SK-N-SH (cell line): ENCODE measurements at regions not wholly inside any gene's neighbourhood (a gene's known extent, or its start where the extent isn't known, plus 50 kb on each side); places are given as distances from the start of the nearest gene placed in this dataset.

ENCODE experiments used
- CTCF ChIA-PET: fragments of 300-600, 350-600 bp; formaldehyde crosslinking; extraction: SDS; loops from one replicate; lab custom pipeline; 2021; lab: Yijun Ruan, JAX
- POLR2A ChIA-PET: fragments of 350-600 bp; sonication (Branson Sonifier 250); formaldehyde crosslinking; extraction: SDS; loops from one replicate; lab custom pipeline; 2020; ENCODE audit warnings: antibody characterized with exemption, inconsistent platforms; lab: Yijun Ruan, JAX
- DNase-seq: peaks from one replicate; pipeline ENCODE4 v3.0.0; 2012
- H2AFZ ChIP-seq: fragments of 200-600 bp; sonication (generic); 2 replicates; pipeline ENCODE4 v1.8.1; 2016; ENCODE audit warnings: antibody characterized with exemption, mild to moderate bottlenecking, low read depth
- H3F3A ChIP-seq: fragments of 200-600 bp; sonication (generic); replicated peaks from 2 replicates; pipeline ENCODE3; 2016; ENCODE audit warnings: antibody characterized with exemption, mild to moderate bottlenecking; ENCODE audit not compliant: insufficient read depth
- H3K27ac ChIP-seq, 2 experiments: fragments of 200-500 bp in 1 of 2; fragments of 200-600 bp in 1 of 2; sonication (Bioruptor generic) in 1 of 2; sonication (generic), shearing (Covaris generic) in 1 of 2; 2 replicates each; pipeline versions ENCODE4 v1.5.1 to v1.6.1; 2014 to 2016; ENCODE audit warnings: low read depth in 2 of 2, inconsistent platforms in 1 of 2, low read length in 1 of 2, mild to moderate bottlenecking in 1 of 2, mixed read lengths in 1 of 2
- H3K27me3 ChIP-seq: fragments of 200-600 bp; sonication (generic), shearing (Covaris generic); 2 replicates; pipeline ENCODE4 v1.6.1; 2016; ENCODE audit warnings: mixed run types; ENCODE audit not compliant: insufficient read depth
- H3K36me3 ChIP-seq, 2 experiments: fragments of 200-500 bp in 1 of 2; fragments of 200-600 bp in 1 of 2; sonication (Bioruptor generic) in 1 of 2; sonication (generic) in 1 of 2; replicated peaks in 1 of 2; 2 replicates each; pipeline versions ENCODE3 to v1.5.1; 2014 to 2016; ENCODE audit warnings: low read length in 1 of 2, mild to moderate bottlenecking in 1 of 2; ENCODE audit not compliant: insufficient read depth in 2 of 2, control insufficient read depth in 1 of 2
- H3K4me1 ChIP-seq, 2 experiments: fragments of 200-500 bp in 1 of 2; fragments of 200-600 bp in 1 of 2; sonication (Bioruptor generic) in 1 of 2; sonication (generic), shearing (Covaris generic) in 1 of 2; 2 replicates each; pipeline versions ENCODE4 v1.5.1 to v1.6.1; 2014 to 2016; ENCODE audit warnings: low read depth in 1 of 2, low read length in 1 of 2, mixed run types in 1 of 2; ENCODE audit not compliant: insufficient read depth in 2 of 2, control insufficient read depth in 1 of 2
- H3K4me2 ChIP-seq: fragments of 200-600 bp; sonication (generic), shearing (Covaris generic); 2 replicates; pipeline ENCODE4 v1.6.1; 2017; ENCODE audit warnings: mixed run types
- H3K4me3 ChIP-seq, 2 experiments: fragments of 200-500 bp in 1 of 2; fragments of 200-600 bp in 1 of 2; sonication (Bioruptor generic) in 1 of 2; sonication (generic), shearing (Covaris generic) in 1 of 2; 2 replicates each; pipeline versions ENCODE4 v1.5.1 to v1.8.1; 2014 to 2016; ENCODE audit warnings: low read depth in 2 of 2, inconsistent platforms in 1 of 2, low read length in 1 of 2, mild to moderate bottlenecking in 1 of 2, mixed read lengths in 1 of 2, moderate library complexity in 1 of 2
- H3K79me2 ChIP-seq: fragments of 200-600 bp; sonication (generic); 2 replicates; pipeline ENCODE4 v1.8.1; 2017; ENCODE audit warnings: mild to moderate bottlenecking; ENCODE audit not compliant: insufficient read depth
- H3K9ac ChIP-seq: fragments of 200-600 bp; sonication (generic); 2 replicates; pipeline ENCODE4 v1.6.1; 2017; ENCODE audit warnings: mixed run types
- H3K9me2 ChIP-seq: fragments of 200-600 bp; sonication (generic); 2 replicates; pipeline ENCODE4 v1.6.1; 2017; ENCODE audit warnings: mixed run types
- H3K9me3 ChIP-seq: fragments of 200-600 bp; sonication (generic); 2 replicates; pipeline ENCODE4 v1.6.1; 2017; ENCODE audit warnings: mixed run types, mild to moderate bottlenecking, moderate library complexity
- H4K20me1 ChIP-seq: fragments of 200-600 bp; sonication (generic); 2 replicates; pipeline ENCODE4 v1.6.1; 2017; ENCODE audit warnings: mild to moderate bottlenecking, mixed run types; ENCODE audit not compliant: insufficient read depth
- CHD2 ChIP-seq: fragments of 150-350 bp; IDR thresholded peaks from 2 replicates; pipeline ENCODE4 v1.6.1; 2018; ENCODE audit warnings: low read length; ENCODE audit not compliant: partially characterized antibody
- CTCF ChIP-seq: fragments of 200-600 bp; sonication (generic); IDR thresholded peaks from 2 replicates; pipeline ENCODE4 v1.6.1; 2017; ENCODE audit warnings: antibody characterized with exemption, mild to moderate bottlenecking, moderate library complexity
- EZH2phosphoT487 ChIP-seq: fragments of 200-600 bp; sonication (generic); IDR thresholded peaks from 2 replicates; pipeline ENCODE4 v1.6.1; 2017; ENCODE audit warnings: low read depth, mixed run types, mild to moderate bottlenecking, antibody characterized with exemption, moderate library complexity, borderline replicate concordance
- FOSL2 ChIP-seq: IDR thresholded peaks from 2 replicates; pipeline ENCODE4 v1.4.0; 2012; ENCODE audit warnings: low read depth, mild to moderate bottlenecking, moderate library complexity, borderline replicate concordance
- GABPA ChIP-seq: IDR thresholded peaks from 2 replicates; pipeline ENCODE4 v1.4.0; 2012; ENCODE audit warnings: low read depth, mild to moderate bottlenecking
- MEF2A ChIP-seq: IDR thresholded peaks from 2 replicates; pipeline ENCODE4 v1.4.0; 2012; ENCODE audit warnings: low read depth, borderline replicate concordance
- MXI1 ChIP-seq: IDR thresholded peaks from 2 replicates; pipeline ENCODE4 v1.6.1; 2012; ENCODE audit warnings: mild to moderate bottlenecking, low read depth, low read length, improper control_type of control experiment
- NFIC ChIP-seq: IDR thresholded peaks from 2 replicates; pipeline ENCODE4 v1.4.0; 2012; ENCODE audit warnings: borderline replicate concordance
- POLR2AphosphoS5 ChIP-seq: IDR thresholded peaks from 2 replicates; pipeline ENCODE4 v1.6.1; 2012; ENCODE audit warnings: low read depth, low read length
- RAD21 ChIP-seq: IDR thresholded peaks from 2 replicates; pipeline ENCODE4 v1.6.1; 2012; ENCODE audit warnings: mild to moderate bottlenecking, low read length
- RFX5 ChIP-seq: IDR thresholded peaks from 2 replicates; pipeline ENCODE4 v1.6.1; 2012; ENCODE audit warnings: mild to moderate bottlenecking, improper control_type of control experiment, low read length
- SMC3 ChIP-seq: IDR thresholded peaks from 2 replicates; pipeline ENCODE4 v1.6.1; 2012; ENCODE audit warnings: low read depth, low read length, improper control_type of control experiment
- TCF12 ChIP-seq: IDR thresholded peaks from 2 replicates; pipeline ENCODE4 v1.4.0; 2012
- WGBS: methylation state at CpG from one replicate; pipeline ENCODE4 v1.1.6; 2017; ENCODE audit warnings: low lambda C conversion rate; 5-methylcytosine and 5-hydroxymethylcytosine counted together
- TF ChIP-seq, protein P1 (sequence below): IDR thresholded peaks from 2 replicates; pipeline ENCODE4 v1.4.0; 2012; ENCODE audit warnings: low read depth
- TF ChIP-seq, protein P2 (sequence below): IDR thresholded peaks from 2 replicates; pipeline ENCODE4 v1.4.0; 2012; ENCODE audit warnings: low read depth, borderline replicate concordance

DNA sequence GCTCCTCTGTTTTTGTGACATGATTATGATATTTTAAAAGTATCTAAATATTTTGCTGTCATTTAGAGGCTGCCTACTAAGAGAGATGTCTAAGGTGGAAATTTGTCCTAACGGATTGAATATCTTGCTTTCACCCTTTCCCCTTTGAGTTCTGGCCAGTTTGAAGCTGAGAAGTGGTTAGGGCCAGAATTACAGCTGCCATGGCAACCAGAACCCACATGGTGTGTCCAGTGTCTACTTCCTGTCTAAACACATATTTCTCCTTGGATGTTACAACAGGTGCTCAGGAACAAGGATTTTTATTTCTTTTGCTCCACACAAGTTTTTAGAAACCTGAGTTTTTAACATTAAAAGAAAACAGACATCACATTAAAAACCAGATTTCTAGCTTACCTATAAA is 335.1 kb upstream of the OR4E1 start:
- no peaks in the 10 kb centered on the region for H3K79me2 ChIP-seq
- CTCF ChIA-PET = interaction anchor here (0.9 to 1.4 kb wide), 2 partner anchors 10 to 18 kb away, joined by 3 read pairs; no protein-coding TSS in a partner anchor
- no peaks in the 10 kb centered on the region for H4K20me1 ChIP-seq
- no peaks in the 10 kb centered on the region for H3K9me2 ChIP-seq
- H2AFZ ChIP-seq = no peak overlapping the region
- no peaks in the 10 kb centered on the region for H3K4me1 ChIP-seq
- POLR2A ChIA-PET = no interaction called here
- no peak overlapping the region for H3K9ac ChIP-seq
- H3K27ac ChIP-seq = no peak overlapping the region
- no peaks in the 10 kb centered on the region for H3F3A ChIP-seq
- no peaks in the 10 kb centered on the region for H3K36me3 ChIP-seq
- H3K27me3 ChIP-seq = no peaks in the 10 kb centered on the region
- TF ChIP-seq EZH2phosphoT487 (no peak), CTCF (no peak), FOSL2 (no peak), MXI1 (no peak), NFIC (no peak), CHD2 (no peak)
- TF ChIP-seq, protein P1, sequence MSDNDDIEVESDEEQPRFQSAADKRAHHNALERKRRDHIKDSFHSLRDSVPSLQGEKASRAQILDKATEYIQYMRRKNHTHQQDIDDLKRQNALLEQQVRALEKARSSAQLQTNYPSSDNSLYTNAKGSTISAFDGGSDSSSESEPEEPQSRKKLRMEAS = no peak
- DNase-seq = no peak
- H3K9me3 ChIP-seq = no peaks in the 10 kb centered on the region
- WGBS = 0% methylated on average over 1 of the region's 1 CpG
- H3K4me3 ChIP-seq = no peak overlapping the region
- no peak overlapping the region for H3K4me2 ChIP-seq

DNA sequence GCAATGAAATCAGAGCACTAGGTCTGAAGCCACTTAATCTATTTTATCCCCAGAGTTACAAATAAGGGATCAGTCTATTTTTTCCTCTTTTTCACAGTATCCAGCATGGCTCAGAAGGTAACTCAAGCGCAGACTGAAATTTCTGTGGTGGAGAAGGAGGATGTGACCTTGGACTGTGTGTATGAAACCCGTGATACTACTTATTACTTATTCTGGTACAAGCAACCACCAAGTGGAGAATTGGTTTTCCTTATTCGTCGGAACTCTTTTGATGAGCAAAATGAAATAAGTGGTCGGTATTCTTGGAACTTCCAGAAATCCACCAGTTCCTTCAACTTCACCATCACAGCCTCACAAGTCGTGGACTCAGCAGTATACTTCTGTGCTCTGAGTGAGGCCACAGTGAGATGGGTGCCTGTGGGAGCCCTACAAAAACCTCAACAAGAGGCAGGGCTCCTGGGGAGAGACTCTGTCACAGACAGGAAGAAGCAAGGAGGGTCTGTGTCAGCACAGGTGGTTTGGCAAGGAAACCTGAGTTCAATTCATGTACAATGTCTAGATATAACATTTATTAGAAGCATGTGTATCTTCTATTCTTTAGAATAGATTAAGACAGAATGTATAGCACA is 334.3 kb upstream of the OR4E1 start:
- no peaks in the 10 kb centered on the region for H3F3A ChIP-seq
- no peaks in the 10 kb centered on the region for H4K20me1 ChIP-seq
- TF ChIP-seq POLR2AphosphoS5 (no peak), SMC3 (no peak), CHD2 (no peak), GABPA (no peak), RFX5 (no peak), EZH2phosphoT487 (no peak), RAD21 (no peak), TCF12 (no peak), MEF2A (no peak), NFIC (no peak)
- TF ChIP-seq, protein P2, sequence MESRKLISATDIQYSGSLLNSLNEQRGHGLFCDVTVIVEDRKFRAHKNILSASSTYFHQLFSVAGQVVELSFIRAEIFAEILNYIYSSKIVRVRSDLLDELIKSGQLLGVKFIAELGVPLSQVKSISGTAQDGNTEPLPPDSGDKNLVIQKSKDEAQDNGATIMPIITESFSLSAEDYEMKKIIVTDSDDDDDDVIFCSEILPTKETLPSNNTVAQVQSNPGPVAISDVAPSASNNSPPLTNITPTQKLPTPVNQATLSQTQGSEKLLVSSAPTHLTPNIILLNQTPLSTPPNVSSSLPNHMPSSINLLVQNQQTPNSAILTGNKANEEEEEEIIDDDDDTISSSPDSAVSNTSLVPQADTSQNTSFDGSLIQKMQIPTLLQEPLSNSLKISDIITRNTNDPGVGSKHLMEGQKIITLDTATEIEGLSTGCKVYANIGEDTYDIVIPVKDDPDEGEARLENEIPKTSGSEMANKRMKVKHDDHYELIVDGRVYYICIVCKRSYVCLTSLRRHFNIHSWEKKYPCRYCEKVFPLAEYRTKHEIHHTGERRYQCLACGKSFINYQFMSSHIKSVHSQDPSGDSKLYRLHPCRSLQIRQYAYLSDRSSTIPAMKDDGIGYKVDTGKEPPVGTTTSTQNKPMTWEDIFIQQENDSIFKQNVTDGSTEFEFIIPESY = no peak
- TF ChIP-seq, all 33 proteins: peak for 0
- Histone ChIP-seq H3K79me2 (no peaks in the 10 kb centered on the region), H3K27ac (no peak overlapping the region), H3K9me2 (no peaks in the 10 kb centered on the region), H3K36me3 (no peaks in the 10 kb centered on the region), H3K4me3 (no peak overlapping the region), H3K27me3 (no peaks in the 10 kb centered on the region), H3K4me1 (no peaks in the 10 kb centered on the region), H2AFZ (no peak overlapping the region), H3K9ac (no peak overlapping the region), H3K4me2 (no peak overlapping the region), H3K9me3 (no peaks in the 10 kb centered on the region)
- POLR2A ChIA-PET = no interaction called here
- 2% methylated on average over 6 of the region's 6 CpGs for WGBS
- no peak for DNase-seq
- CTCF ChIA-PET = no interaction called here
